ENCODE measurements at regions not wholly inside any gene's neighbourhood (a gene's known extent, or its start where the extent isn't known, plus 50 kb on each side); places are given as distances from the start of the nearest gene placed in this dataset.

DNA sequence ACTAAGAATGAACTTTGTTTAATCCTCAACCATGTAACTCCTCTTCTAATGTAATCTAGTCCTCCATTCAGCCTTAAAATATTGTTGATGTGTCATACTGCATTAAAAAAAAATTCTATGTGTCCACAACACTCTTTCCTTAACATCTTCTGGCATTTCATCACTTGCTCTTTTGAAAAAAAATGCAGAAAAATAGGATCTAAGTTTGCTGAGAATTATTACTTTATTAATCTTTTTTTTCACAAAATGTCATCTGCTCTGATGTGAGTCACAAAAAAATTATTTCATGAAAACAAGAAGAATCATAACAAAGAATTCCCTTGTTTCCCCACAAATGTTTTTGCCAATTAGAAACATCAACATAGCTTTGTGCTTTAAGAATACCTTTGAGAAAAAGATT lies 410.1 kb upstream of the MGAT4C start:
- Histone ChIP-seq H2AK5ac (ENCODE audit: insufficient read length, low read length) (no peak overlapping the region), H3K23me2 (ENCODE audit: insufficient read length, low read depth, low read length, poor library complexity, severe bottlenecking) (no peaks in the 10 kb centered on the region), H3K18ac (ENCODE audit: insufficient read length, low read depth, low read length) (no peak overlapping the region), H4K5ac (ENCODE audit: insufficient read length, low read depth, low read length) (no peak overlapping the region), H3K4me1 (ENCODE audit: insufficient read depth, low read length) (no peaks in the 10 kb centered on the region), H3K4me2 (ENCODE audit: insufficient read depth, insufficient read length, low read length) (no peak overlapping the region), H3K79me1 (ENCODE audit: insufficient read depth, low read depth, low read length, poor library complexity, severe bottlenecking) (no peaks in the 10 kb centered on the region), H2BK120ac (ENCODE audit: low read depth, low read length, poor library complexity, severe bottlenecking) (no peak overlapping the region), H4K8ac (replicated peaks; ENCODE audit: insufficient read length, low read depth, low read length) (no peak overlapping the region), H4K20me1 (ENCODE audit: control insufficient read depth, insufficient read depth, insufficient read length) (no peaks in the 10 kb centered on the region), H3K4ac (ENCODE audit: low read depth, low read length) (no peak overlapping the region), H2AFZ (ENCODE audit: low read length) (no peak overlapping the region), H3T11ph (ENCODE audit: low read length) (no peak overlapping the region), H3K9me3 (ENCODE audit: control insufficient read depth, low read depth, low read length) (no peaks in the 10 kb centered on the region), H2BK20ac (ENCODE audit: low read depth, low read length, poor library complexity, severe bottlenecking) (no peak overlapping the region), H4K91ac (ENCODE audit: insufficient read length, low read depth, low read length) (no peak overlapping the region), H3K27ac (ENCODE audit: insufficient read length, low read depth, low read length) (no peak overlapping the region), H2BK15ac (ENCODE audit: low read depth, low read length) (no peak overlapping the region), H2BK12ac (ENCODE audit: insufficient read length, low read depth, low read length) (no peak overlapping the region), H3K14ac (ENCODE audit: insufficient read depth, low read length) (no peak overlapping the region), H3K79me2 (ENCODE audit: insufficient read depth, low read length) (no peaks in the 10 kb centered on the region), H2BK5ac (ENCODE audit: insufficient read length, low read length) (no peak overlapping the region), H3K9ac (ENCODE audit: extremely low read depth, insufficient read length, low read length) (no peak overlapping the region), H3K56ac (ENCODE audit: insufficient read length, low read depth, low read length) (no peak overlapping the region), H3K27me3 (ENCODE audit: insufficient read depth, low read length) (no peaks in the 10 kb centered on the region), H3K23ac (ENCODE audit: insufficient read length, low read depth, low read length) (no peak overlapping the region)
- Mint-ChIP-seq H3K4me3 (no peak overlapping the region), H3K4me1 (peaks cover 0 to under 1% of the 10 kb centered on the region in 2 experiments; a peak in 1 of 4 replicates), H3K36me3 (ENCODE audit: insufficient read depth in 1 of 3, low read depth in 3 of 3) (no peaks in the 10 kb centered on the region), H3K27me3 (ENCODE audit: low read depth) (no peaks in the 10 kb centered on the region), H3K9me3 (no peaks in the 10 kb centered on the region), H3K27ac (no peak overlapping the region; a peak in 1 of 7 replicates)
- DNase-seq: no peak
- TF ChIP-seq, protein P1, sequence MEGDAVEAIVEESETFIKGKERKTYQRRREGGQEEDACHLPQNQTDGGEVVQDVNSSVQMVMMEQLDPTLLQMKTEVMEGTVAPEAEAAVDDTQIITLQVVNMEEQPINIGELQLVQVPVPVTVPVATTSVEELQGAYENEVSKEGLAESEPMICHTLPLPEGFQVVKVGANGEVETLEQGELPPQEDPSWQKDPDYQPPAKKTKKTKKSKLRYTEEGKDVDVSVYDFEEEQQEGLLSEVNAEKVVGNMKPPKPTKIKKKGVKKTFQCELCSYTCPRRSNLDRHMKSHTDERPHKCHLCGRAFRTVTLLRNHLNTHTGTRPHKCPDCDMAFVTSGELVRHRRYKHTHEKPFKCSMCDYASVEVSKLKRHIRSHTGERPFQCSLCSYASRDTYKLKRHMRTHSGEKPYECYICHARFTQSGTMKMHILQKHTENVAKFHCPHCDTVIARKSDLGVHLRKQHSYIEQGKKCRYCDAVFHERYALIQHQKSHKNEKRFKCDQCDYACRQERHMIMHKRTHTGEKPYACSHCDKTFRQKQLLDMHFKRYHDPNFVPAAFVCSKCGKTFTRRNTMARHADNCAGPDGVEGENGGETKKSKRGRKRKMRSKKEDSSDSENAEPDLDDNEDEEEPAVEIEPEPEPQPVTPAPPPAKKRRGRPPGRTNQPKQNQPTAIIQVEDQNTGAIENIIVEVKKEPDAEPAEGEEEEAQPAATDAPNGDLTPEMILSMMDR (conservative IDR thresholded peaks at IDR 0.05): no peak
